OCI-LY7 (cell line): ENCODE measurements at regions not wholly inside any gene's neighbourhood (a gene's known extent, or its start where the extent isn't known, plus 50 kb on each side); places are given as distances from the start of the nearest gene placed in this dataset.

ENCODE experiments used
- BruUV-seq: library from RNA; stranded (reverse); fragments of 400-500 nt; replicated peaks from 2 replicates; lab custom pipeline; 2021; lab: Mats Ljungman, UMichigan
- CTCF ChIA-PET: fragments of 300-600 bp; sonication (Branson Sonifier 250); formaldehyde crosslinking; loops from one replicate; lab custom pipeline; 2022; ENCODE audit warnings: antibody characterized with exemption; ENCODE audit not compliant: unreplicated experiment; lab: Charles Lee
- POLR2A ChIA-PET: fragments of 300-600 bp; sonication (Branson Sonifier 250); formaldehyde crosslinking; loops from one replicate; lab custom pipeline; 2022; ENCODE audit warnings: antibody characterized with exemption; lab: Charles Lee
- DNase-seq: peaks from one replicate; pipeline ENCODE4 v3.0.0-alpha.2; 2015; ENCODE audit warnings: low spot score
- H2AFZ ChIP-seq: fragments of 200-600 bp; sonication (generic), shearing (Covaris generic); 2 replicates; pipeline ENCODE4 v1.6.1; 2014; ENCODE audit warnings: mild to moderate bottlenecking, antibody characterized with exemption, low read length, moderate library complexity
- H3K27ac ChIP-seq: fragments of 200-600 bp; sonication (generic); 2 replicates; pipeline ENCODE4 v1.5.1; 2014; ENCODE audit warnings: mixed run types, low read depth, mild to moderate bottlenecking, moderate library complexity, low read length, inconsistent platforms; ENCODE audit not compliant: poor library complexity, severe bottlenecking
- H3K36me3 ChIP-seq: fragments of 200-600 bp; sonication (generic); 2 replicates; pipeline ENCODE4 v1.6.1; 2014; ENCODE audit warnings: mild to moderate bottlenecking, antibody characterized with exemption, low read length, moderate library complexity, mixed read lengths; ENCODE audit not compliant: insufficient read depth
- H3K4me1 ChIP-seq: fragments of 200-600 bp; sonication (generic); 2 replicates; pipeline ENCODE4 v1.5.1; 2014; ENCODE audit warnings: mild to moderate bottlenecking, low read length; ENCODE audit not compliant: insufficient read depth, poor library complexity, severe bottlenecking
- H3K4me2 ChIP-seq: fragments of 200-600 bp; sonication (generic); 2 replicates; pipeline ENCODE4 v1.6.1; 2014; ENCODE audit warnings: mild to moderate bottlenecking, low read length
- H3K4me3 ChIP-seq: fragments of 200-600 bp; sonication (generic); 2 replicates; pipeline ENCODE4 v1.5.1; 2014; ENCODE audit warnings: mild to moderate bottlenecking, low read depth, low read length; ENCODE audit not compliant: poor library complexity, severe bottlenecking
- H3K79me2 ChIP-seq: fragments of 200-600 bp; sonication (generic); 2 replicates; pipeline ENCODE4 v1.6.1; 2016; ENCODE audit warnings: low read depth, mild to moderate bottlenecking, low read length, moderate library complexity, mixed read lengths; ENCODE audit not compliant: insufficient read depth
- H3K9me2 ChIP-seq: fragments of 200-600 bp; sonication (generic); 2 replicates; pipeline ENCODE4 v1.6.1; 2016; ENCODE audit warnings: mild to moderate bottlenecking, low read length, mixed read lengths; ENCODE audit not compliant: insufficient read depth
- H3K9me3 ChIP-seq: fragments of 200-600 bp; sonication (generic); 2 replicates; pipeline ENCODE4 v1.6.1; 2014; ENCODE audit warnings: mild to moderate bottlenecking, mixed run types, low read length, mixed read lengths
- H4K20me1 ChIP-seq: fragments of 200-600 bp; sonication (generic); 2 replicates; pipeline ENCODE4 v1.6.1; 2014; ENCODE audit warnings: mild to moderate bottlenecking, antibody characterized with exemption, low read length, moderate library complexity, mixed read lengths; ENCODE audit not compliant: insufficient read depth
- EZH2phosphoT487 ChIP-seq: fragments of 200-600 bp; sonication (generic); IDR thresholded peaks from 2 replicates; pipeline ENCODE4 v1.6.1; 2018; ENCODE audit warnings: low read depth, borderline replicate concordance, mild to moderate bottlenecking, mixed run types, antibody characterized with exemption, low read length, moderate library complexity, mixed read lengths
- intact Hi-C: fragments of 100-400 bp; cut with micrococcal nuclease; formaldehyde crosslinking; loops from one replicate; pipeline ENCODE4 v1.10.0; 2022; ENCODE audit not compliant: unreplicated experiment
- TF ChIP-seq, protein P1 (sequence below): fragments of 200-600 bp; sonication (generic); conservative IDR thresholded peaks from 2 replicates; pipeline ENCODE4 v1.5.1; 2014; ENCODE audit warnings: mild to moderate bottlenecking, antibody characterized with exemption, low read length, moderate library complexity, mixed read lengths

DNA sequence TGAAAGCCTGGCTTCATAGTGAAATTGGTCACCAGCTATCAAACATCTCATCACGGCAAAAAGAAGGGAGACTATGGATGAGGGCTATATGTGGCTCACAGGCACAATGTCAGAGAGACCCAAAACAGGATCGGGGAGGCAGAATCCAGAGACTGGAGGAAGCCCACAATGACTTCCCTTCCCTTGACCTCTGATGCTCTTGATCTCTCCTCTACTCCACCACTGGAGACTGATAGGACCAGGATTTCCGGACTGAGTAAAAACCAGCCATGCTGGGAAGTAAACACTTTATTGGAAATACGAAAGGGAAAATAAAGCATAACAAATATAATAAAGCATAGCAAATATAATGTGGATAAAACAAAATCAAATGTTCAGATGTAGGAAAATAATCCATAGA, 597.3 kb downstream of the UTRN start:
- ChIA-PET POLR2A (no interaction called here), CTCF (no interaction called here)
- BruUV-seq, result no TSS peak
- Histone ChIP-seq H3K79me2 (no peaks in the 10 kb centered on the region), H3K9me2 (peaks cover 3% of the 10 kb centered on the region; the same call in 1 of the 2 replicates), H3K4me3 (no peak overlapping the region), H2AFZ (no peak overlapping the region), H3K4me1 (no peaks in the 10 kb centered on the region), H4K20me1 (no peaks in the 10 kb centered on the region), H3K27ac (no peak overlapping the region), H3K36me3 (no peaks in the 10 kb centered on the region), H3K4me2 (no peak overlapping the region), H3K9me3 (no peaks in the 10 kb centered on the region)
- DNase-seq, result no peak
- TF ChIP-seq, protein P1, sequence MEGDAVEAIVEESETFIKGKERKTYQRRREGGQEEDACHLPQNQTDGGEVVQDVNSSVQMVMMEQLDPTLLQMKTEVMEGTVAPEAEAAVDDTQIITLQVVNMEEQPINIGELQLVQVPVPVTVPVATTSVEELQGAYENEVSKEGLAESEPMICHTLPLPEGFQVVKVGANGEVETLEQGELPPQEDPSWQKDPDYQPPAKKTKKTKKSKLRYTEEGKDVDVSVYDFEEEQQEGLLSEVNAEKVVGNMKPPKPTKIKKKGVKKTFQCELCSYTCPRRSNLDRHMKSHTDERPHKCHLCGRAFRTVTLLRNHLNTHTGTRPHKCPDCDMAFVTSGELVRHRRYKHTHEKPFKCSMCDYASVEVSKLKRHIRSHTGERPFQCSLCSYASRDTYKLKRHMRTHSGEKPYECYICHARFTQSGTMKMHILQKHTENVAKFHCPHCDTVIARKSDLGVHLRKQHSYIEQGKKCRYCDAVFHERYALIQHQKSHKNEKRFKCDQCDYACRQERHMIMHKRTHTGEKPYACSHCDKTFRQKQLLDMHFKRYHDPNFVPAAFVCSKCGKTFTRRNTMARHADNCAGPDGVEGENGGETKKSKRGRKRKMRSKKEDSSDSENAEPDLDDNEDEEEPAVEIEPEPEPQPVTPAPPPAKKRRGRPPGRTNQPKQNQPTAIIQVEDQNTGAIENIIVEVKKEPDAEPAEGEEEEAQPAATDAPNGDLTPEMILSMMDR, result no peak
- TF ChIP-seq EZH2phosphoT487, result no peak
- intact Hi-C loops, result no loop called here

GRCh38 chr6:144883915-144884314, 598.8 kb downstream of the UTRN start:
- no TSS peak for BruUV-seq
- intact Hi-C loops, result no loop called here
- Histone ChIP-seq H3K79me2 (no peaks in the 10 kb centered on the region), H3K36me3 (no peaks in the 10 kb centered on the region), H2AFZ (no peak overlapping the region), H3K9me3 (no peaks in the 10 kb centered on the region), H4K20me1 (no peaks in the 10 kb centered on the region), H3K4me2 (no peak overlapping the region), H3K4me3 (no peak overlapping the region), H3K9me2 (peaks cover 3% of the 10 kb centered on the region; the same call in 1 of the 2 replicates), H3K4me1 (no peaks in the 10 kb centered on the region), H3K27ac (no peak overlapping the region)
- DNase-seq, result no peak
- ChIA-PET POLR2A (no interaction called here), CTCF (no interaction called here)
- no peak for TF ChIP-seq EZH2phosphoT487
- TF ChIP-seq, protein P1, result no peak

DNA sequence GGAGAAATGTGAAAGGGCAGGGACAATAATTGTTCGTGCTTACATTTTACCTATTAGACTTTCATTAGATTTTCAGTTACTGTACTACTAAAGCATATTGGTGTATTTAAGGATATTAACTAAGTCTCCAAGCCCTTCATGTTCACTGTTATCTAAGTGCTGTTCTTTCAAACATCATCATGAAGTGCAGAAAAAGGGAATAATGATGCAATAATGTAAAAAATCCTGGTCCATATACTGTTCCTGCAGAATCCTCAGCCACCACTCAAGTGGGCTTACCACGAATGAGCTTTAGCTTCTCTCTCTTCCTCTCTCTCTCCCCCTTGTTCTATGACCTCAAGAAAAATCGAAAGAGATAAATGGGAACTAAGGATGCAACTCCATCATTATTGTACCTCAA, 600.7 kb downstream of the UTRN start:
- TF ChIP-seq, protein P1, result no peak
- no peak for TF ChIP-seq EZH2phosphoT487
- Histone ChIP-seq H3K9me3 (no peaks in the 10 kb centered on the region), H3K27ac (no peak overlapping the region), H4K20me1 (no peaks in the 10 kb centered on the region), H3K4me1 (no peaks in the 10 kb centered on the region), H2AFZ (no peak overlapping the region), H3K9me2 (peaks cover 3% of the 10 kb centered on the region; the same call in 1 of the 2 replicates), H3K4me2 (no peak overlapping the region), H3K4me3 (no peak overlapping the region), H3K36me3 (no peaks in the 10 kb centered on the region), H3K79me2 (no peaks in the 10 kb centered on the region)
- DNase-seq, result no peak
- CTCF ChIA-PET, result no interaction called here
- intact Hi-C loops, result no loop called here
- BruUV-seq, result no TSS peak
- POLR2A ChIA-PET, result no interaction called here
